IPS-NIHi11 (cell line): ENCODE measurements at regions not wholly inside any gene's neighbourhood (a gene's known extent, or its start where the extent isn't known, plus 50 kb on each side); places are given as distances from the start of the nearest gene placed in this dataset.

Source experiments
- DNase-seq: peaks from one replicate; pipeline ENCODE4 v3.0.0; 2012; ENCODE audit warnings: mixed read lengths, low spot score

GRCh38 chr9:110143485-110143884 is 64.5 kb downstream of the C9orf152 start:
- DNase-seq, result no peak

DNA sequence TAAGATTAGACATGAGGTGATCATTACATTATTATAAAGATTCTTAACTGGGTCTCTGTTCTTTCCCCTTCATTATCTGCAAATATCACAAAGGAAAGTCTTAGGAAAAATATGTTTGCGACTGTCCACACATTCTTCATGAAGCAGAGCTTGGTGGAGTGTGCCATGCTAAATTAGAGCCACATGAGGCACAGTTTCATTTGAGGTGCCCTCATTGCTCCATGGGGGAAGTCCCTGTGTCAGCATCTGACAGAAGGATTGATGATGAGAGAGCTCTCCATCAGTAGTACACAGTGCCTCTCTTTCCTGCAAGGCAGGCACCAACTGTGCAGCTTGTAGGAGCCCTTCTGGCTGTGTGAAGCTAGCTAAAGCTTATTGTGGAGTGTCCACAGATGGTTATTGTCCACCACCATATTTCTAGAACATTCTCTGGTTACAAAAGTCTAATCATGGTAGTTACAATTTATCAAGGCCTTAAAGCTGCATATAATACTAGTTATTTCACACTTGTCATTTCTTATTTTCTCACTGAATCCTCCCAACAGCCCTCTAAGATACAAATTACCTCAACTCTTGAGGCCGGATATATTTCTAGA is 63.9 kb downstream of the C9orf152 start:
- no peak for DNase-seq

DNA sequence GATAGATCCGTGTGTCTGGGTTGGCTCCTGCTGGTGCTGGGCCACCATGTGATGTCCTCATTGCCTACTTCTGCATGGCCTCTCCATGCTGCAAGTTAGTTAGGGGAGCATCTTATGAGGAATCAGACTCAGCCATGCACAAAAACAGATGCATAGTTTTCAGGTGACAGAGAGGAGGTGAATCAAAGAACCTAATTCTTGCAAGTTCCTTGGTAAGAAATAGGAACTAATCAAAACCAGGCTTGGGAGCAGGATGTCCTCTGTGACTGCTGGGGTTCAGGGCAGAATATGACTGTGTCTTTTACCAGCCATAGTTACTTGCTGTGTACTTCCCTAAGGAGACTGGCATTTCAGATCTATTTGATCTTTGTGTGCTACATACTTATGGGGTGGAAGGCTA is 61.6 kb downstream of the C9orf152 start:
- no peak for DNase-seq

DNA sequence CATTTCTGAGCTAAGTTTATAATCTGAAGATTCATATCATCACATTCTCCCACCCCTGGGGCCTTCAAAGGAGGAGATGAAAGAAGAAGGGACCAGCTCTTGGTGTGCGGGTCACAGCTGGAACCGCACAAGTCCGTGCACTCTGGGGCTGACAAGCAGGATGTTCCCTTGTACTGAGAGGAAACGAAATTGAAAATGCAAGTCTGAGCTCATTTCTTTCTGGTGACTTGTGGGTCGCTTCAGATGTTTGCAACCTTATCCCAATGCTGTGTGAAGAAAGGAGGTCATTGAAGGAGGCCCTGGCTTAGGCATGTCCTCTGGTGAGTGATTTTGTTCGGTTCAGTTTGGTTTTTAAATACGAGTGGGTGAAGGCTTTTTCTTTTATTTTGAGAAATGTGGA is 59.6 kb downstream of the C9orf152 start:
- DNase-seq, result no peak

- no peak for DNase-seq
These were observed 59.1 kb downstream of the C9orf152 start for GRCh38 chr9:110148891-110149290.
